ENCODE measurements at regions not wholly inside any gene's neighbourhood (a gene's known extent, or its start where the extent isn't known, plus 50 kb on each side); places are given as distances from the start of the nearest gene placed in this dataset.
"Not testable (repeated sequence)": the region's sequence is repeated elsewhere in the genome, so short reads cannot be mapped to it uniquely, and the experiment has no call there.

DNA sequence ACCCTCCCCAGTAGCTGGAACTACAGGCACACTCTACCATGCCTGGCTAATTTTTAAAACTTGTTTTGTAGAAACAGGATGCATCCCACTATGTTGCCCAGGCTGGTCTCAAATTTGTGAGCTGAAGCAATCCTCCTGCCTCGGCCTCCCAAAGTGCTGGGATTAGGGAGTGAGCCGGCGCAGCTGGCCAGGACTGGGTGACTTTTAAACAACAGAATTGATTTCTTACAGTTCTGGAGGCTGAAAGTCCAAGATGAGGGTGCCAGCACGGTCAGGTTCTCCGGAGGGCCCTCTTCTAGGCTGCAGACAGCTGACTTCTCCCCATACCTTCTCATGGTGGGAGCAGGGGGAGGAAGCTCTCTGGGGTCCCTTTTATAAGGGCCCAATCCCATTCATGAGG, 75.2 kb upstream of the CHST15 start:
- Histone ChIP-seq H3K9me3 (no peaks in the 10 kb centered on the region), H3K4me3 (ENCODE audit: low read depth, low read length) (no peak overlapping the region), H3K4me1 (no peaks in the 10 kb centered on the region), H3K27me3 (replicated peaks; ENCODE audit: control insufficient read depth, insufficient read depth, low read length) (peaks cover 1% of the 10 kb centered on the region), H3K36me3 (ENCODE audit: control insufficient read depth, insufficient read depth, low read length) (no peaks in the 10 kb centered on the region)
- ChIA-PET CTCF (no interaction called here), POLR2A (no interaction called here)
- intact Hi-C loops (cut with micrococcal nuclease; ENCODE audit: unreplicated experiment), result no loop called here
- no peaks in the 10 kb centered on the region for H3K36me3 Mint-ChIP-seq (ENCODE audit: insufficient read depth, unreplicated experiment)
- H3K27me3 Mint-ChIP-seq (ENCODE audit: insufficient read depth, unreplicated experiment), result peaks cover 16% of the 10 kb centered on the region
- H3K9me3 Mint-ChIP-seq (ENCODE audit: unreplicated experiment), result no peaks in the 10 kb centered on the region
- no peaks in the 10 kb centered on the region for H3K4me1 Mint-ChIP-seq (ENCODE audit: low read depth, unreplicated experiment)
- H3K27ac Mint-ChIP-seq (ENCODE audit: unreplicated experiment), result no peak overlapping the region
- no peak overlapping the region for H3K4me3 Mint-ChIP-seq (ENCODE audit: unreplicated experiment)
- TF ChIP-seq, protein P1, sequence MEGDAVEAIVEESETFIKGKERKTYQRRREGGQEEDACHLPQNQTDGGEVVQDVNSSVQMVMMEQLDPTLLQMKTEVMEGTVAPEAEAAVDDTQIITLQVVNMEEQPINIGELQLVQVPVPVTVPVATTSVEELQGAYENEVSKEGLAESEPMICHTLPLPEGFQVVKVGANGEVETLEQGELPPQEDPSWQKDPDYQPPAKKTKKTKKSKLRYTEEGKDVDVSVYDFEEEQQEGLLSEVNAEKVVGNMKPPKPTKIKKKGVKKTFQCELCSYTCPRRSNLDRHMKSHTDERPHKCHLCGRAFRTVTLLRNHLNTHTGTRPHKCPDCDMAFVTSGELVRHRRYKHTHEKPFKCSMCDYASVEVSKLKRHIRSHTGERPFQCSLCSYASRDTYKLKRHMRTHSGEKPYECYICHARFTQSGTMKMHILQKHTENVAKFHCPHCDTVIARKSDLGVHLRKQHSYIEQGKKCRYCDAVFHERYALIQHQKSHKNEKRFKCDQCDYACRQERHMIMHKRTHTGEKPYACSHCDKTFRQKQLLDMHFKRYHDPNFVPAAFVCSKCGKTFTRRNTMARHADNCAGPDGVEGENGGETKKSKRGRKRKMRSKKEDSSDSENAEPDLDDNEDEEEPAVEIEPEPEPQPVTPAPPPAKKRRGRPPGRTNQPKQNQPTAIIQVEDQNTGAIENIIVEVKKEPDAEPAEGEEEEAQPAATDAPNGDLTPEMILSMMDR (IDR thresholded peaks at IDR 0.05; ENCODE audit: insufficient read depth in 1 of 2, low read depth in 1 of 2, low read length in 1 of 2, severe bottlenecking in 1 of 2, unreplicated experiment in 1 of 2), result no peak
- DNase-seq, result no peak
- no TSS peak for BruUV-seq (replicated peaks)

GRCh38 chr10:124167925-124168324, 74.5 kb upstream of the CHST15 start:
- CTCF ChIA-PET; H3K4me3 ChIP-seq (ENCODE audit: low read depth, low read length); H3K4me3 Mint-ChIP-seq (ENCODE audit: unreplicated experiment); BruUV-seq (replicated peaks); H3K4me1 Mint-ChIP-seq (ENCODE audit: low read depth, unreplicated experiment); H3K36me3 ChIP-seq (ENCODE audit: control insufficient read depth, insufficient read depth, low read length); POLR2A ChIA-PET; intact Hi-C loops (cut with micrococcal nuclease; ENCODE audit: unreplicated experiment); H3K9me3 Mint-ChIP-seq (ENCODE audit: unreplicated experiment); DNase-seq; H3K4me1 ChIP-seq; H3K9me3 ChIP-seq; H3K27me3 ChIP-seq (replicated peaks; ENCODE audit: control insufficient read depth, insufficient read depth, low read length); H3K36me3 Mint-ChIP-seq (ENCODE audit: insufficient read depth, unreplicated experiment); H3K27ac Mint-ChIP-seq (ENCODE audit: unreplicated experiment): not testable (repeated sequence)
- H3K27me3 Mint-ChIP-seq (ENCODE audit: insufficient read depth, unreplicated experiment), result peaks cover 16% of the 10 kb centered on the region

- ChIA-PET POLR2A (no interaction called here), CTCF (no interaction called here)
- TF ChIP-seq, protein P1 (IDR thresholded peaks at IDR 0.05; ENCODE audit: insufficient read depth in 1 of 2, low read depth in 1 of 2, low read length in 1 of 2, severe bottlenecking in 1 of 2, unreplicated experiment in 1 of 2), result no peak
- DNase-seq, result no peak
- Mint-ChIP-seq H3K27ac (ENCODE audit: unreplicated experiment) (no peak overlapping the region), H3K9me3 (ENCODE audit: unreplicated experiment) (no peaks in the 10 kb centered on the region), H3K4me1 (ENCODE audit: low read depth, unreplicated experiment) (no peaks in the 10 kb centered on the region), H3K27me3 (ENCODE audit: insufficient read depth, unreplicated experiment) (peaks cover 15% of the 10 kb centered on the region), H3K36me3 (ENCODE audit: insufficient read depth, unreplicated experiment) (no peaks in the 10 kb centered on the region), H3K4me3 (ENCODE audit: unreplicated experiment) (no peak overlapping the region)
- Histone ChIP-seq H3K4me3 (ENCODE audit: low read depth, low read length) (no peak overlapping the region), H3K27me3 (replicated peaks; ENCODE audit: control insufficient read depth, insufficient read depth, low read length) (no peaks in the 10 kb centered on the region), H3K4me1 (no peaks in the 10 kb centered on the region), H3K36me3 (ENCODE audit: control insufficient read depth, insufficient read depth, low read length) (no peaks in the 10 kb centered on the region), H3K9me3 (no peaks in the 10 kb centered on the region)
- BruUV-seq (replicated peaks), result no TSS peak
- intact Hi-C loops (cut with micrococcal nuclease; ENCODE audit: unreplicated experiment), result no loop called here
These were observed 73.2 kb upstream of the CHST15 start for GRCh38 chr10:124166431-124167125.

GRCh38 chr10:124165827-124166226, 72.4 kb upstream of the CHST15 start:
- no peaks in the 10 kb centered on the region for H3K9me3 ChIP-seq
- BruUV-seq (replicated peaks), result no TSS peak
- CTCF ChIA-PET, result no interaction called here
- Mint-ChIP-seq H3K36me3 (ENCODE audit: insufficient read depth, unreplicated experiment) (no peaks in the 10 kb centered on the region), H3K9me3 (ENCODE audit: unreplicated experiment) (no peaks in the 10 kb centered on the region), H3K27me3 (ENCODE audit: insufficient read depth, unreplicated experiment) (peaks cover 19% of the 10 kb centered on the region), H3K4me3 (ENCODE audit: unreplicated experiment) (no peak overlapping the region), H3K27ac (ENCODE audit: unreplicated experiment) (no peak overlapping the region), H3K4me1 (ENCODE audit: low read depth, unreplicated experiment) (no peaks in the 10 kb centered on the region)
- H3K36me3 ChIP-seq (ENCODE audit: control insufficient read depth, insufficient read depth, low read length), result no peaks in the 10 kb centered on the region
- TF ChIP-seq, protein P1 (IDR thresholded peaks at IDR 0.05; ENCODE audit: insufficient read depth in 1 of 2, low read depth in 1 of 2, low read length in 1 of 2, severe bottlenecking in 1 of 2, unreplicated experiment in 1 of 2), result no peak
- no peaks in the 10 kb centered on the region for H3K27me3 ChIP-seq (replicated peaks; ENCODE audit: control insufficient read depth, insufficient read depth, low read length)
- no peak for DNase-seq
- POLR2A ChIA-PET, result no interaction called here
- intact Hi-C loops (cut with micrococcal nuclease; ENCODE audit: unreplicated experiment), result no loop called here
- no peaks in the 10 kb centered on the region for H3K4me1 ChIP-seq
- H3K4me3 ChIP-seq (ENCODE audit: low read depth, low read length), result no peak overlapping the region
